GM23338 (cell line): ENCODE measurements at regions not wholly inside any gene's neighbourhood (a gene's known extent, or its start where the extent isn't known, plus 50 kb on each side); places are given as distances from the start of the nearest gene placed in this dataset.

Source experiments
- ATAC-seq: fragments of 200-7000 bp; cut with Tn5 transposase; 3 replicates; pipeline ENCODE4 v1.9.1; 2020
- DNase-seq: peaks from one replicate; pipeline ENCODE4 v3.0.0-alpha.2; 2015; ENCODE audit warnings: low spot score
- H2AFZ ChIP-seq: fragments of 200-600 bp; sonication (generic); 2 replicates; pipeline ENCODE4 v1.8.0; 2016; ENCODE audit warnings: antibody characterized with exemption, mild to moderate bottlenecking, moderate library complexity
- H3F3A ChIP-seq: fragments of 200-600 bp; sonication (generic); replicated peaks from 2 replicates; pipeline ENCODE4 v1.8.0; 2017; ENCODE audit warnings: antibody characterized with exemption, mixed run types, low read depth
- H3K27ac ChIP-seq: fragments of 200-600 bp; sonication (generic); 2 replicates; pipeline ENCODE4 v1.6.1; 2016; ENCODE audit warnings: low read depth
- H3K27me3 ChIP-seq: fragments of 200-600 bp; sonication (generic); 2 replicates; pipeline ENCODE4 v1.8.0; 2016; ENCODE audit warnings: mild to moderate bottlenecking, mixed run types, moderate library complexity; ENCODE audit not compliant: insufficient read depth
- H3K36me3 ChIP-seq: fragments of 200-600 bp; sonication (generic); 2 replicates; pipeline ENCODE4 v1.8.0; 2016; ENCODE audit warnings: mild to moderate bottlenecking; ENCODE audit not compliant: insufficient read depth
- H3K4me1 ChIP-seq: fragments of 200-600 bp; sonication (generic); 2 replicates; pipeline ENCODE4 v1.8.0; 2016; ENCODE audit warnings: mild to moderate bottlenecking, moderate library complexity; ENCODE audit not compliant: insufficient read depth
- H3K4me2 ChIP-seq: fragments of 200-600 bp; sonication (generic); 2 replicates; pipeline ENCODE4 v1.7.1; 2017; ENCODE audit warnings: mixed run types
- H3K4me3 ChIP-seq: fragments of 200-600 bp; sonication (generic); 2 replicates; pipeline ENCODE4 v1.6.1; 2016; ENCODE audit warnings: mixed run types
- H3K79me2 ChIP-seq: fragments of 200-600 bp; sonication (generic); replicated peaks from 2 replicates; pipeline ENCODE4 v1.8.0; 2017; ENCODE audit warnings: mild to moderate bottlenecking; ENCODE audit not compliant: insufficient read depth
- H3K9me2 ChIP-seq: fragments of 200-600 bp; sonication (generic); 2 replicates; pipeline ENCODE4 v1.8.0; 2017; ENCODE audit not compliant: insufficient read depth
- H4K20me1 ChIP-seq: fragments of 200-600 bp; sonication (generic); replicated peaks from 2 replicates; pipeline ENCODE4 v1.8.0; 2017; ENCODE audit warnings: mild to moderate bottlenecking; ENCODE audit not compliant: insufficient read depth
- H3K27ac Mint-ChIP-seq: 2 replicates; pipeline ENCODE4 v1.8.0; 2020; ENCODE audit warnings: inconsistent platforms, mild to moderate bottlenecking, moderate library complexity, mixed read lengths
- H3K27me3 Mint-ChIP-seq: 3 replicates; pipeline ENCODE4 v1.8.0; 2022; ENCODE audit warnings: low read depth, mild to moderate bottlenecking, moderate library complexity, mixed read lengths, inconsistent platforms; ENCODE audit not compliant: insufficient read depth, poor library complexity
- H3K36me3 Mint-ChIP-seq: 3 replicates; pipeline ENCODE4 v1.8.0; 2021; ENCODE audit warnings: low read depth, mild to moderate bottlenecking, inconsistent platforms, moderate library complexity, mixed read lengths
- H3K4me1 Mint-ChIP-seq: 3 replicates; pipeline ENCODE4 v1.8.0; 2020; ENCODE audit warnings: mild to moderate bottlenecking, inconsistent platforms, mixed read lengths
- H3K4me3 Mint-ChIP-seq: 3 replicates; pipeline ENCODE4 v1.8.0; 2021; ENCODE audit warnings: moderate library complexity, mild to moderate bottlenecking, inconsistent platforms, mixed read lengths
- H3K9me3 Mint-ChIP-seq: 3 replicates; pipeline ENCODE4 v1.8.0; 2020; ENCODE audit warnings: moderate library complexity, mild to moderate bottlenecking, inconsistent platforms, mixed read lengths
- CREB1 ChIP-seq: fragments of 250-450 bp; sonication (Bioruptor Pico); IDR thresholded peaks from 2 replicates; pipeline ENCODE4 v1.5.0; 2020; ENCODE audit warnings: low read depth, mild to moderate bottlenecking, moderate library complexity
- JUNB ChIP-seq: IDR thresholded peaks from one replicate; pipeline ENCODE4 v1.6.1; 2016; ENCODE audit warnings: antibody characterized with exemption; ENCODE audit not compliant: unreplicated experiment
- NANOG ChIP-seq: IDR thresholded peaks from 2 replicates; pipeline ENCODE4 v1.6.1; 2016; ENCODE audit warnings: antibody characterized with exemption, borderline replicate concordance
- STAT1 ChIP-seq: IDR thresholded peaks from one replicate; pipeline ENCODE4 v1.6.1; 2016; ENCODE audit warnings: antibody characterized with exemption; ENCODE audit not compliant: unreplicated experiment
- TF ChIP-seq, protein P1 (sequence below): IDR thresholded peaks from one replicate; pipeline ENCODE4 v1.6.1; 2018; ENCODE audit warnings: antibody characterized with exemption; ENCODE audit not compliant: unreplicated experiment
- TF ChIP-seq, protein P2 (sequence below): fragments of 250-450 bp; sonication (Bioruptor Pico); IDR thresholded peaks from 2 replicates; pipeline ENCODE4 v1.5.0; 2020; ENCODE audit warnings: mild to moderate bottlenecking, moderate library complexity
- TF ChIP-seq, protein P3 (sequence below), 2 experiments: fragments of 200-600 bp in 1 of 2; sonication (generic) in 1 of 2; conservative IDR thresholded peaks; 2 replicates each; pipeline versions ENCODE4 v1.5.1 to v1.6.1; 2016 to 2017; ENCODE audit warnings: antibody characterized with exemption in 2 of 2, low read depth in 2 of 2, mild to moderate bottlenecking in 2 of 2, moderate library complexity in 1 of 2

DNA sequence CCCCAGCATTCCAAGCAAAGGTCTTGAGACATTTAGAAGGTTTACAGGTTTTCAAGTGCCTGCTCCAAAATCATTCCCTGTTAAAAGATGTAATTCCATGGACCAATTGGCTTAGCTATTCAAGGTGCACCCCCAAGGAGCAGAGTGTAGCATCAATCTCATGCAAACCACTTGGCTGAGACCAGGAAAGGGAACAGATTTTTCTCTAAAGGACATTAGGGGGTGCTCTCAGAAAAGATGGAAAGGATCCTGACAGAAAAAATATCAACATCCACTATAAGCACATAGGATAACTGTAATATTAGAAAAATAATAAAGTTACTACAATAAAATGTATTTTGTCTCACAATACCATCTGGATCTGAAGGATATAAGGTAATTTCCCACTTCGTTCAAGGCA lies 328.0 kb upstream of the CDIN1 start:
- Histone ChIP-seq H3F3A (no peaks in the 10 kb centered on the region), H3K4me2 (no peak overlapping the region), H3K27me3 (no peaks in the 10 kb centered on the region), H3K79me2 (no peaks in the 10 kb centered on the region), H3K4me3 (no peak overlapping the region), H3K9me2 (no peaks in the 10 kb centered on the region), H3K4me1 (no peaks in the 10 kb centered on the region), H2AFZ (no peak overlapping the region), H3K27ac (no peak overlapping the region), H4K20me1 (no peaks in the 10 kb centered on the region), H3K36me3 (no peaks in the 10 kb centered on the region)
- DNase-seq: peak; percentile 22
- TF ChIP-seq, protein P1, sequence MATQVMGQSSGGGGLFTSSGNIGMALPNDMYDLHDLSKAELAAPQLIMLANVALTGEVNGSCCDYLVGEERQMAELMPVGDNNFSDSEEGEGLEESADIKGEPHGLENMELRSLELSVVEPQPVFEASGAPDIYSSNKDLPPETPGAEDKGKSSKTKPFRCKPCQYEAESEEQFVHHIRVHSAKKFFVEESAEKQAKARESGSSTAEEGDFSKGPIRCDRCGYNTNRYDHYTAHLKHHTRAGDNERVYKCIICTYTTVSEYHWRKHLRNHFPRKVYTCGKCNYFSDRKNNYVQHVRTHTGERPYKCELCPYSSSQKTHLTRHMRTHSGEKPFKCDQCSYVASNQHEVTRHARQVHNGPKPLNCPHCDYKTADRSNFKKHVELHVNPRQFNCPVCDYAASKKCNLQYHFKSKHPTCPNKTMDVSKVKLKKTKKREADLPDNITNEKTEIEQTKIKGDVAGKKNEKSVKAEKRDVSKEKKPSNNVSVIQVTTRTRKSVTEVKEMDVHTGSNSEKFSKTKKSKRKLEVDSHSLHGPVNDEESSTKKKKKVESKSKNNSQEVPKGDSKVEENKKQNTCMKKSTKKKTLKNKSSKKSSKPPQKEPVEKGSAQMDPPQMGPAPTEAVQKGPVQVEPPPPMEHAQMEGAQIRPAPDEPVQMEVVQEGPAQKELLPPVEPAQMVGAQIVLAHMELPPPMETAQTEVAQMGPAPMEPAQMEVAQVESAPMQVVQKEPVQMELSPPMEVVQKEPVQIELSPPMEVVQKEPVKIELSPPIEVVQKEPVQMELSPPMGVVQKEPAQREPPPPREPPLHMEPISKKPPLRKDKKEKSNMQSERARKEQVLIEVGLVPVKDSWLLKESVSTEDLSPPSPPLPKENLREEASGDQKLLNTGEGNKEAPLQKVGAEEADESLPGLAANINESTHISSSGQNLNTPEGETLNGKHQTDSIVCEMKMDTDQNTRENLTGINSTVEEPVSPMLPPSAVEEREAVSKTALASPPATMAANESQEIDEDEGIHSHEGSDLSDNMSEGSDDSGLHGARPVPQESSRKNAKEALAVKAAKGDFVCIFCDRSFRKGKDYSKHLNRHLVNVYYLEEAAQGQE: no peak
- no peak for TF ChIP-seq JUNB
- TF ChIP-seq NANOG: no peak
- TF ChIP-seq, protein P2, sequence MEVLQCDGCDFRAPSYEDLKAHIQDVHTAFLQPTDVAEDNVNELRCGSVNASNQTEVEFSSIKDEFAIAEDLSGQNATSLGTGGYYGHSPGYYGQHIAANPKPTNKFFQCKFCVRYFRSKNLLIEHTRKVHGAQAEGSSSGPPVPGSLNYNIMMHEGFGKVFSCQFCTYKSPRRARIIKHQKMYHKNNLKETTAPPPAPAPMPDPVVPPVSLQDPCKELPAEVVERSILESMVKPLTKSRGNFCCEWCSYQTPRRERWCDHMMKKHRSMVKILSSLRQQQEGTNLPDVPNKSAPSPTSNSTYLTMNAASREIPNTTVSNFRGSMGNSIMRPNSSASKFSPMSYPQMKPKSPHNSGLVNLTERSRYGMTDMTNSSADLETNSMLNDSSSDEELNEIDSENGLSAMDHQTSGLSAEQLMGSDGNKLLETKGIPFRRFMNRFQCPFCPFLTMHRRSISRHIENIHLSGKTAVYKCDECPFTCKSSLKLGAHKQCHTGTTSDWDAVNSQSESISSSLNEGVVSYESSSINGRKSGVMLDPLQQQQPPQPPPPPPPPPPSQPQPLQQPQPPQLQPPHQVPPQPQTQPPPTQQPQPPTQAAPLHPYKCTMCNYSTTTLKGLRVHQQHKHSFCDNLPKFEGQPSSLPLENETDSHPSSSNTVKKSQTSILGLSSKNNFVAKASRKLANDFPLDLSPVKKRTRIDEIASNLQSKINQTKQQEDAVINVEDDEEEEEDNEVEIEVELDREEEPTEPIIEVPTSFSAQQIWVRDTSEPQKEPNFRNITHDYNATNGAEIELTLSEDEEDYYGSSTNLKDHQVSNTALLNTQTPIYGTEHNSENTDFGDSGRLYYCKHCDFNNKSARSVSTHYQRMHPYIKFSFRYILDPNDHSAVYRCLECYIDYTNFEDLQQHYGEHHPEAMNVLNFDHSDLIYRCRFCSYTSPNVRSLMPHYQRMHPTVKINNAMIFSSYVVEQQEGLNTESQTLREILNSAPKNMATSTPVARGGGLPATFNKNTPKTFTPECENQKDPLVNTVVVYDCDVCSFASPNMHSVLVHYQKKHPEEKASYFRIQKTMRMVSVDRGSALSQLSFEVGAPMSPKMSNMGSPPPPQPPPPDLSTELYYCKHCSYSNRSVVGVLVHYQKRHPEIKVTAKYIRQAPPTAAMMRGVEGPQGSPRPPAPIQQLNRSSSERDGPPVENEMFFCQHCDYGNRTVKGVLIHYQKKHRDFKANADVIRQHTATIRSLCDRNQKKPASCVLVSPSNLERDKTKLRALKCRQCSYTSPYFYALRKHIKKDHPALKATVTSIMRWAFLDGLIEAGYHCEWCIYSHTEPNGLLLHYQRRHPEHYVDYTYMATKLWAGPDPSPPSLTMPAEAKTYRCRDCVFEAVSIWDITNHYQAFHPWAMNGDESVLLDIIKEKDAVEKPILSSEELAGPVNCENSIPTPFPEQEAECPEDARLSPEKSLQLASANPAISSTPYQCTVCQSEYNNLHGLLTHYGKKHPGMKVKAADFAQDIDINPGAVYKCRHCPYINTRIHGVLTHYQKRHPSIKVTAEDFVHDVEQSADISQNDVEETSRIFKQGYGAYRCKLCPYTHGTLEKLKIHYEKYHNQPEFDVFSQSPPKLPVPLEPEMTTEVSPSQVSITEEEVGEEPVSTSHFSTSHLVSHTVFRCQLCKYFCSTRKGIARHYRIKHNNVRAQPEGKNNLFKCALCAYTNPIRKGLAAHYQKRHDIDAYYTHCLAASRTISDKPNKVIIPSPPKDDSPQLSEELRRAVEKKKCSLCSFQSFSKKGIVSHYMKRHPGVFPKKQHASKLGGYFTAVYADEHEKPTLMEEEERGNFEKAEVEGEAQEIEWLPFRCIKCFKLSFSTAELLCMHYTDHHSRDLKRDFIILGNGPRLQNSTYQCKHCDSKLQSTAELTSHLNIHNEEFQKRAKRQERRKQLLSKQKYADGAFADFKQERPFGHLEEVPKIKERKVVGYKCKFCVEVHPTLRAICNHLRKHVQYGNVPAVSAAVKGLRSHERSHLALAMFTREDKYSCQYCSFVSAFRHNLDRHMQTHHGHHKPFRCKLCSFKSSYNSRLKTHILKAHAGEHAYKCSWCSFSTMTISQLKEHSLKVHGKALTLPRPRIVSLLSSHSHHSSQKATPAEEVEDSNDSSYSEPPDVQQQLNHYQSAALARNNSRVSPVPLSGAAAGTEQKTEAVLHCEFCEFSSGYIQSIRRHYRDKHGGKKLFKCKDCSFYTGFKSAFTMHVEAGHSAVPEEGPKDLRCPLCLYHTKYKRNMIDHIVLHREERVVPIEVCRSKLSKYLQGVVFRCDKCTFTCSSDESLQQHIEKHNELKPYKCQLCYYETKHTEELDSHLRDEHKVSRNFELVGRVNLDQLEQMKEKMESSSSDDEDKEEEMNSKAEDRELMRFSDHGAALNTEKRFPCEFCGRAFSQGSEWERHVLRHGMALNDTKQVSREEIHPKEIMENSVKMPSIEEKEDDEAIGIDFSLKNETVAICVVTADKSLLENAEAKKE: no peak
- TF ChIP-seq, protein P3, sequence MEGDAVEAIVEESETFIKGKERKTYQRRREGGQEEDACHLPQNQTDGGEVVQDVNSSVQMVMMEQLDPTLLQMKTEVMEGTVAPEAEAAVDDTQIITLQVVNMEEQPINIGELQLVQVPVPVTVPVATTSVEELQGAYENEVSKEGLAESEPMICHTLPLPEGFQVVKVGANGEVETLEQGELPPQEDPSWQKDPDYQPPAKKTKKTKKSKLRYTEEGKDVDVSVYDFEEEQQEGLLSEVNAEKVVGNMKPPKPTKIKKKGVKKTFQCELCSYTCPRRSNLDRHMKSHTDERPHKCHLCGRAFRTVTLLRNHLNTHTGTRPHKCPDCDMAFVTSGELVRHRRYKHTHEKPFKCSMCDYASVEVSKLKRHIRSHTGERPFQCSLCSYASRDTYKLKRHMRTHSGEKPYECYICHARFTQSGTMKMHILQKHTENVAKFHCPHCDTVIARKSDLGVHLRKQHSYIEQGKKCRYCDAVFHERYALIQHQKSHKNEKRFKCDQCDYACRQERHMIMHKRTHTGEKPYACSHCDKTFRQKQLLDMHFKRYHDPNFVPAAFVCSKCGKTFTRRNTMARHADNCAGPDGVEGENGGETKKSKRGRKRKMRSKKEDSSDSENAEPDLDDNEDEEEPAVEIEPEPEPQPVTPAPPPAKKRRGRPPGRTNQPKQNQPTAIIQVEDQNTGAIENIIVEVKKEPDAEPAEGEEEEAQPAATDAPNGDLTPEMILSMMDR (conservative IDR thresholded peaks at IDR 0.05; ENCODE audit: low read depth in 2 of 2): peak in 1 of 2 experiments; percentile 33; a peak in 2 of 4 replicates
- TF ChIP-seq STAT1: no peak
- no peak for TF ChIP-seq CREB1 (CRISPR knock-in tag)
- no peaks in the 10 kb centered on the region for H3K9me3 Mint-ChIP-seq
- no peak overlapping the region for H3K4me3 Mint-ChIP-seq
- no peaks in the 10 kb centered on the region for H3K27me3 Mint-ChIP-seq
- H3K4me1 Mint-ChIP-seq: peaks cover under 1% of the 10 kb centered on the region; the same call in 2 of the 3 replicates
- ATAC-seq: peak; percentile 42; the same call in 2 of the 3 replicates
- H3K27ac Mint-ChIP-seq: no peak overlapping the region
- H3K36me3 Mint-ChIP-seq: no peaks in the 10 kb centered on the region
